ENCODE measurements at regions not wholly inside any gene's neighbourhood (a gene's known extent, or its start where the extent isn't known, plus 50 kb on each side); places are given as distances from the start of the nearest gene placed in this dataset.

GRCh38 chr12:131493068-131493826 is 217.6 kb upstream of the SFSWAP start:
- Histone ChIP-seq H2BK12ac (ENCODE audit: low read length) (no peak overlapping the region), H2AK5ac (ENCODE audit: low read length) (no peak overlapping the region), H3K27ac (ENCODE audit: low read depth, low read length) (no peak overlapping the region), H3K14ac (ENCODE audit: low read length) (no peak overlapping the region), H3K18ac (ENCODE audit: low read length) (no peak overlapping the region), H3K79me2 (ENCODE audit: control insufficient read depth, insufficient read depth, low read length, poor library complexity) (no peaks in the 10 kb centered on the region), H3K9me3 (ENCODE audit: insufficient read depth, low read depth, low read length) (no peaks in the 10 kb centered on the region), H3K23ac (ENCODE audit: low read length) (no peak overlapping the region), H2AFZ (ENCODE audit: insufficient read depth, low read length, poor library complexity) (no peak overlapping the region), H3K4me3 (ENCODE audit: low read depth, low read length) (no peak overlapping the region), H2BK5ac (ENCODE audit: low read depth, low read length, poor library complexity) (no peak overlapping the region), H4K8ac (ENCODE audit: low read depth, low read length) (no peak overlapping the region), H3K9ac (ENCODE audit: low read length) (no peak overlapping the region), H2BK120ac (ENCODE audit: insufficient read depth, low read length, poor library complexity) (no peak overlapping the region), H4K12ac (ENCODE audit: low read depth, low read length) (no peak overlapping the region), H3K36me3 (ENCODE audit: control insufficient read depth in 1 of 2, insufficient read depth in 2 of 2, low read length in 2 of 2) (no peaks in the 10 kb centered on the region), H3K4ac (ENCODE audit: low read depth, low read length) (no peak overlapping the region), H3K4me2 (ENCODE audit: low read length) (no peak overlapping the region), H4K91ac (ENCODE audit: low read depth, low read length) (no peak overlapping the region), H3K27me3 (ENCODE audit: insufficient read depth, low read length) (no peaks in the 10 kb centered on the region), H3K4me1 (ENCODE audit: control insufficient read depth in 1 of 2, insufficient read depth in 2 of 2, low read length in 2 of 2) (no peaks in the 10 kb centered on the region), H3K79me1 (ENCODE audit: low read length) (no peaks in the 10 kb centered on the region)
- no CpG with 5 or more reads among the region's 34 CpGs for whole genome bisulfite sequencing (ENCODE audit: extremely low coverage, insufficient coverage, insufficient read length)
- no peak for DNase-seq

- H4K8ac ChIP-seq (ENCODE audit: low read depth, low read length), result no peak overlapping the region
- no peak overlapping the region for H2BK5ac ChIP-seq (ENCODE audit: low read depth, low read length, poor library complexity)
- no peaks in the 10 kb centered on the region for H3K4me1 ChIP-seq (ENCODE audit: control insufficient read depth in 1 of 2, insufficient read depth in 2 of 2, low read length in 2 of 2)
- DNase-seq, result no peak
- H3K4me2 ChIP-seq (ENCODE audit: low read length), result no peak overlapping the region
- H3K18ac ChIP-seq (ENCODE audit: low read length), result no peak overlapping the region
- H4K12ac ChIP-seq (ENCODE audit: low read depth, low read length), result no peak overlapping the region
- H3K27ac ChIP-seq (ENCODE audit: low read depth, low read length), result no peak overlapping the region
- H3K23ac ChIP-seq (ENCODE audit: low read length), result no peak overlapping the region
- no peak overlapping the region for H2BK12ac ChIP-seq (ENCODE audit: low read length)
- no peak overlapping the region for H2AK5ac ChIP-seq (ENCODE audit: low read length)
- H3K14ac ChIP-seq (ENCODE audit: low read length), result no peak overlapping the region
- no peaks in the 10 kb centered on the region for H3K9me3 ChIP-seq (ENCODE audit: insufficient read depth, low read depth, low read length)
- H2AFZ ChIP-seq (ENCODE audit: insufficient read depth, low read length, poor library complexity), result no peak overlapping the region
- WGBS (ENCODE audit: extremely low coverage, insufficient coverage, insufficient read length), result no CpG with 5 or more reads among the region's 24 CpGs
- no peaks in the 10 kb centered on the region for H3K36me3 ChIP-seq (ENCODE audit: control insufficient read depth in 1 of 2, insufficient read depth in 2 of 2, low read length in 2 of 2)
- no peak overlapping the region for H3K9ac ChIP-seq (ENCODE audit: low read length)
- H3K27me3 ChIP-seq (ENCODE audit: insufficient read depth, low read length), result no peaks in the 10 kb centered on the region
- no peak overlapping the region for H4K91ac ChIP-seq (ENCODE audit: low read depth, low read length)
- H3K79me2 ChIP-seq (ENCODE audit: control insufficient read depth, insufficient read depth, low read length, poor library complexity), result no peaks in the 10 kb centered on the region
- H3K79me1 ChIP-seq (ENCODE audit: low read length), result no peaks in the 10 kb centered on the region
- no peak overlapping the region for H3K4me3 ChIP-seq (ENCODE audit: low read depth, low read length)
- no peak overlapping the region for H3K4ac ChIP-seq (ENCODE audit: low read depth, low read length)
- no peak overlapping the region for H2BK120ac ChIP-seq (ENCODE audit: insufficient read depth, low read length, poor library complexity)
These were observed 216.7 kb upstream of the SFSWAP start for GRCh38 chr12:131494216-131494615.

- H3K4me3 ChIP-seq (ENCODE audit: low read depth, low read length), result no peak overlapping the region
- no peaks in the 10 kb centered on the region for H3K79me1 ChIP-seq (ENCODE audit: low read length)
- H3K79me2 ChIP-seq (ENCODE audit: control insufficient read depth, insufficient read depth, low read length, poor library complexity), result no peaks in the 10 kb centered on the region
- H3K4me1 ChIP-seq (ENCODE audit: control insufficient read depth in 1 of 2, insufficient read depth in 2 of 2, low read length in 2 of 2), result no peaks in the 10 kb centered on the region
- H4K12ac ChIP-seq (ENCODE audit: low read depth, low read length), result no peak overlapping the region
- no peak overlapping the region for H2BK120ac ChIP-seq (ENCODE audit: insufficient read depth, low read length, poor library complexity)
- H4K91ac ChIP-seq (ENCODE audit: low read depth, low read length), result no peak overlapping the region
- WGBS (ENCODE audit: extremely low coverage, insufficient coverage, insufficient read length), result no CpG with 5 or more reads among the region's 9 CpGs
- no peak overlapping the region for H2BK5ac ChIP-seq (ENCODE audit: low read depth, low read length, poor library complexity)
- no peaks in the 10 kb centered on the region for H3K9me3 ChIP-seq (ENCODE audit: insufficient read depth, low read depth, low read length)
- H3K36me3 ChIP-seq (ENCODE audit: control insufficient read depth in 1 of 2, insufficient read depth in 2 of 2, low read length in 2 of 2), result no peaks in the 10 kb centered on the region
- H3K18ac ChIP-seq (ENCODE audit: low read length), result no peak overlapping the region
- H3K4ac ChIP-seq (ENCODE audit: low read depth, low read length), result no peak overlapping the region
- no peak for DNase-seq
- H3K14ac ChIP-seq (ENCODE audit: low read length), result no peak overlapping the region
- no peak overlapping the region for H4K8ac ChIP-seq (ENCODE audit: low read depth, low read length)
- no peak overlapping the region for H3K27ac ChIP-seq (ENCODE audit: low read depth, low read length)
- H3K23ac ChIP-seq (ENCODE audit: low read length), result no peak overlapping the region
- no peak overlapping the region for H2BK12ac ChIP-seq (ENCODE audit: low read length)
- H3K4me2 ChIP-seq (ENCODE audit: low read length), result no peak overlapping the region
- H2AFZ ChIP-seq (ENCODE audit: insufficient read depth, low read length, poor library complexity), result no peak overlapping the region
- H2AK5ac ChIP-seq (ENCODE audit: low read length), result no peak overlapping the region
- no peaks in the 10 kb centered on the region for H3K27me3 ChIP-seq (ENCODE audit: insufficient read depth, low read length)
- no peak overlapping the region for H3K9ac ChIP-seq (ENCODE audit: low read length)
These were observed 216.0 kb upstream of the SFSWAP start for GRCh38 chr12:131494741-131495524.

- H3K79me1 ChIP-seq (ENCODE audit: low read length), result no peaks in the 10 kb centered on the region
- no peak overlapping the region for H2BK120ac ChIP-seq (ENCODE audit: insufficient read depth, low read length, poor library complexity)
- no peaks in the 10 kb centered on the region for H3K27me3 ChIP-seq (ENCODE audit: insufficient read depth, low read length)
- H3K14ac ChIP-seq (ENCODE audit: low read length), result no peak overlapping the region
- no peak overlapping the region for H2AK5ac ChIP-seq (ENCODE audit: low read length)
- H3K4ac ChIP-seq (ENCODE audit: low read depth, low read length), result no peak overlapping the region
- no peaks in the 10 kb centered on the region for H3K36me3 ChIP-seq (ENCODE audit: control insufficient read depth in 1 of 2, insufficient read depth in 2 of 2, low read length in 2 of 2)
- no peak overlapping the region for H2BK5ac ChIP-seq (ENCODE audit: low read depth, low read length, poor library complexity)
- no CpG with 5 or more reads among the region's 2 CpGs for WGBS (ENCODE audit: extremely low coverage, insufficient coverage, insufficient read length)
- H3K4me1 ChIP-seq (ENCODE audit: control insufficient read depth in 1 of 2, insufficient read depth in 2 of 2, low read length in 2 of 2), result no peaks in the 10 kb centered on the region
- no peak overlapping the region for H3K4me3 ChIP-seq (ENCODE audit: low read depth, low read length)
- H3K9ac ChIP-seq (ENCODE audit: low read length), result no peak overlapping the region
- no peak overlapping the region for H3K18ac ChIP-seq (ENCODE audit: low read length)
- H3K79me2 ChIP-seq (ENCODE audit: control insufficient read depth, insufficient read depth, low read length, poor library complexity), result no peaks in the 10 kb centered on the region
- H2AFZ ChIP-seq (ENCODE audit: insufficient read depth, low read length, poor library complexity), result no peak overlapping the region
- no peak overlapping the region for H4K8ac ChIP-seq (ENCODE audit: low read depth, low read length)
- H4K12ac ChIP-seq (ENCODE audit: low read depth, low read length), result no peak overlapping the region
- no peak overlapping the region for H2BK12ac ChIP-seq (ENCODE audit: low read length)
- DNase-seq, result no peak
- no peak overlapping the region for H3K27ac ChIP-seq (ENCODE audit: low read depth, low read length)
- H3K4me2 ChIP-seq (ENCODE audit: low read length), result no peak overlapping the region
- H3K23ac ChIP-seq (ENCODE audit: low read length), result no peak overlapping the region
- no peak overlapping the region for H4K91ac ChIP-seq (ENCODE audit: low read depth, low read length)
- H3K9me3 ChIP-seq (ENCODE audit: insufficient read depth, low read depth, low read length), result peaks cover 2% of the 10 kb centered on the region
These were observed 212.9 kb upstream of the SFSWAP start for GRCh38 chr12:131497966-131498365.

All from trophoblast cell (in vitro differentiated cells and primary cell).